Gastrocnemius medialis (tissue), 4 donors: ENCODE measurements at regions not wholly inside any gene's neighbourhood (a gene's known extent, or its start where the extent isn't known, plus 50 kb on each side); places are given as distances from the start of the nearest gene placed in this dataset.

Experiments
- POLR2A ChIP-seq, 2 donors: fragments of 450-650 bp; IDR thresholded peaks; one replicate each; pipeline ENCODE4 v1.6.1; 2017; ENCODE audit warnings: antibody characterized with exemption in 2 of 2, mild to moderate bottlenecking in 2 of 2, moderate library complexity in 2 of 2
- TF ChIP-seq, protein P1 (sequence below), 5 experiments: fragments of 450-650 bp in 3 of 5; fragments of 200-600 bp in 2 of 5; sonication (generic) in 2 of 5; IDR thresholded peaks in 4 of 5; conservative IDR thresholded peaks in 1 of 5; 1 replicate in 4 of 5; 2 replicates in 1 of 5; pipeline ENCODE4 v1.5.1; 2016 to 2019; ENCODE audit warnings: antibody characterized with exemption in 5 of 5, mild to moderate bottlenecking in 3 of 5, moderate library complexity in 3 of 5

- TF ChIP-seq POLR2A (IDR thresholded peaks at IDR 0.05) = no peak
- TF ChIP-seq, protein P1, sequence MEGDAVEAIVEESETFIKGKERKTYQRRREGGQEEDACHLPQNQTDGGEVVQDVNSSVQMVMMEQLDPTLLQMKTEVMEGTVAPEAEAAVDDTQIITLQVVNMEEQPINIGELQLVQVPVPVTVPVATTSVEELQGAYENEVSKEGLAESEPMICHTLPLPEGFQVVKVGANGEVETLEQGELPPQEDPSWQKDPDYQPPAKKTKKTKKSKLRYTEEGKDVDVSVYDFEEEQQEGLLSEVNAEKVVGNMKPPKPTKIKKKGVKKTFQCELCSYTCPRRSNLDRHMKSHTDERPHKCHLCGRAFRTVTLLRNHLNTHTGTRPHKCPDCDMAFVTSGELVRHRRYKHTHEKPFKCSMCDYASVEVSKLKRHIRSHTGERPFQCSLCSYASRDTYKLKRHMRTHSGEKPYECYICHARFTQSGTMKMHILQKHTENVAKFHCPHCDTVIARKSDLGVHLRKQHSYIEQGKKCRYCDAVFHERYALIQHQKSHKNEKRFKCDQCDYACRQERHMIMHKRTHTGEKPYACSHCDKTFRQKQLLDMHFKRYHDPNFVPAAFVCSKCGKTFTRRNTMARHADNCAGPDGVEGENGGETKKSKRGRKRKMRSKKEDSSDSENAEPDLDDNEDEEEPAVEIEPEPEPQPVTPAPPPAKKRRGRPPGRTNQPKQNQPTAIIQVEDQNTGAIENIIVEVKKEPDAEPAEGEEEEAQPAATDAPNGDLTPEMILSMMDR (IDR thresholded peaks at IDR 0.05 in 4 of 5, conservative IDR thresholded peaks at IDR 0.05 in 1 of 5) = no peak
Measured at GRCh38 chr2:225916692-225917091, 517.2 kb downstream of the NYAP2 start.
